ENCODE measurements at regions not wholly inside any gene's neighbourhood (a gene's known extent, or its start where the extent isn't known, plus 50 kb on each side); places are given as distances from the start of the nearest gene placed in this dataset.

GRCh38 chr5:58037899-58038298 is 422.0 kb downstream of the PLK2 start:
- Histone ChIP-seq H3K79me2 (ENCODE audit: control insufficient read depth, low read length) (no peaks in the 10 kb centered on the region), H3K4me3 (ENCODE audit: low read length) (no peak overlapping the region), H3K36me3 (ENCODE audit: control insufficient read depth, low read length) (no peaks in the 10 kb centered on the region), H3K27me3 (ENCODE audit: control insufficient read depth, low read length) (no peaks in the 10 kb centered on the region), H3F3A (ENCODE audit: control insufficient read depth, insufficient read depth) (no peaks in the 10 kb centered on the region), H3K9me2 (replicated peaks; ENCODE audit: control insufficient read depth, low read length) (no peaks in the 10 kb centered on the region), H3K4me1 (ENCODE audit: control insufficient read depth, low read length) (no peaks in the 10 kb centered on the region), H3K4me2 (ENCODE audit: low read length) (no peak overlapping the region), H3K27ac (ENCODE audit: low read depth, low read length) (no peak overlapping the region), H4K20me1 (ENCODE audit: control insufficient read depth, insufficient read depth, low read depth, low read length) (no peaks in the 10 kb centered on the region), H3K9me3 (ENCODE audit: control insufficient read depth, insufficient read depth, low read length) (no peaks in the 10 kb centered on the region)
- TF ChIP-seq CTCF (IDR thresholded peaks at IDR 0.05; ENCODE audit: low read depth, low read length, poor library complexity, severe bottlenecking) (no peak), EZH2phosphoT487 (IDR thresholded peaks at IDR 0.05; ENCODE audit: borderline replicate concordance, low read length) (no peak)

GRCh38 chr5:58025809-58026208 is 434.1 kb downstream of the PLK2 start:
- Histone ChIP-seq H3K36me3 (ENCODE audit: control insufficient read depth, low read length) (no peaks in the 10 kb centered on the region), H3K4me1 (ENCODE audit: control insufficient read depth, low read length) (no peaks in the 10 kb centered on the region), H3K9me3 (ENCODE audit: control insufficient read depth, insufficient read depth, low read length) (no peaks in the 10 kb centered on the region), H4K20me1 (ENCODE audit: control insufficient read depth, insufficient read depth, low read depth, low read length) (no peaks in the 10 kb centered on the region), H3K9me2 (replicated peaks; ENCODE audit: control insufficient read depth, low read length) (no peaks in the 10 kb centered on the region), H3K4me2 (ENCODE audit: low read length) (no peak overlapping the region), H3F3A (ENCODE audit: control insufficient read depth, insufficient read depth) (no peaks in the 10 kb centered on the region), H3K27ac (ENCODE audit: low read depth, low read length) (no peak overlapping the region), H3K27me3 (ENCODE audit: control insufficient read depth, low read length) (no peaks in the 10 kb centered on the region), H3K4me3 (ENCODE audit: low read length) (no peak overlapping the region), H3K79me2 (ENCODE audit: control insufficient read depth, low read length) (no peaks in the 10 kb centered on the region)
- TF ChIP-seq EZH2phosphoT487 (IDR thresholded peaks at IDR 0.05; ENCODE audit: borderline replicate concordance, low read length) (no peak), CTCF (IDR thresholded peaks at IDR 0.05; ENCODE audit: low read depth, low read length, poor library complexity, severe bottlenecking) (no peak)

- Histone ChIP-seq H3K4me3 (ENCODE audit: low read length) (no peak overlapping the region), H3K9me3 (ENCODE audit: control insufficient read depth, insufficient read depth, low read length) (no peaks in the 10 kb centered on the region), H3F3A (ENCODE audit: control insufficient read depth, insufficient read depth) (no peaks in the 10 kb centered on the region), H3K4me2 (ENCODE audit: low read length) (no peak overlapping the region), H3K27ac (ENCODE audit: low read depth, low read length) (no peak overlapping the region), H3K36me3 (ENCODE audit: control insufficient read depth, low read length) (no peaks in the 10 kb centered on the region), H3K27me3 (ENCODE audit: control insufficient read depth, low read length) (no peaks in the 10 kb centered on the region), H3K79me2 (ENCODE audit: control insufficient read depth, low read length) (no peaks in the 10 kb centered on the region), H4K20me1 (ENCODE audit: control insufficient read depth, insufficient read depth, low read depth, low read length) (no peaks in the 10 kb centered on the region), H3K9me2 (replicated peaks; ENCODE audit: control insufficient read depth, low read length) (no peaks in the 10 kb centered on the region), H3K4me1 (ENCODE audit: control insufficient read depth, low read length) (no peaks in the 10 kb centered on the region)
- TF ChIP-seq EZH2phosphoT487 (IDR thresholded peaks at IDR 0.05; ENCODE audit: borderline replicate concordance, low read length) (no peak), CTCF (IDR thresholded peaks at IDR 0.05; ENCODE audit: low read depth, low read length, poor library complexity, severe bottlenecking) (no peak)
Observed at GRCh38 chr5:58024151-58024550, 435.7 kb downstream of the PLK2 start.

- no peak for TF ChIP-seq CTCF (IDR thresholded peaks at IDR 0.05; ENCODE audit: low read depth, low read length, poor library complexity, severe bottlenecking)
- no peak for TF ChIP-seq EZH2phosphoT487 (IDR thresholded peaks at IDR 0.05; ENCODE audit: borderline replicate concordance, low read length)
- Histone ChIP-seq H3K27ac (ENCODE audit: low read depth, low read length) (no peak overlapping the region), H3K36me3 (ENCODE audit: control insufficient read depth, low read length) (no peaks in the 10 kb centered on the region)
Observed at GRCh38 chr5:58022055-58022454, 437.8 kb downstream of the PLK2 start.

More at GRCh38 chr5:58022055-58022454, 437.8 kb downstream of the PLK2 start:
- no peaks in the 10 kb centered on the region for H3K9me2 ChIP-seq (replicated peaks; ENCODE audit: control insufficient read depth, low read length)
- H3K9me3 ChIP-seq (ENCODE audit: control insufficient read depth, insufficient read depth, low read length), result no peaks in the 10 kb centered on the region
- no peaks in the 10 kb centered on the region for H4K20me1 ChIP-seq (ENCODE audit: control insufficient read depth, insufficient read depth, low read depth, low read length)
- H3K4me3 ChIP-seq (ENCODE audit: low read length), result no peak overlapping the region
- H3K79me2 ChIP-seq (ENCODE audit: control insufficient read depth, low read length), result no peaks in the 10 kb centered on the region
- H3F3A ChIP-seq (ENCODE audit: control insufficient read depth, insufficient read depth), result no peaks in the 10 kb centered on the region
- no peak overlapping the region for H3K4me2 ChIP-seq (ENCODE audit: low read length)
- H3K27me3 ChIP-seq (ENCODE audit: control insufficient read depth, low read length), result no peaks in the 10 kb centered on the region
- H3K4me1 ChIP-seq (ENCODE audit: control insufficient read depth, low read length), result no peaks in the 10 kb centered on the region

All from DOHH2 (cell line).